ENCODE measurements at regions not wholly inside any gene's neighbourhood (a gene's known extent, or its start where the extent isn't known, plus 50 kb on each side); places are given as distances from the start of the nearest gene placed in this dataset.

DNA sequence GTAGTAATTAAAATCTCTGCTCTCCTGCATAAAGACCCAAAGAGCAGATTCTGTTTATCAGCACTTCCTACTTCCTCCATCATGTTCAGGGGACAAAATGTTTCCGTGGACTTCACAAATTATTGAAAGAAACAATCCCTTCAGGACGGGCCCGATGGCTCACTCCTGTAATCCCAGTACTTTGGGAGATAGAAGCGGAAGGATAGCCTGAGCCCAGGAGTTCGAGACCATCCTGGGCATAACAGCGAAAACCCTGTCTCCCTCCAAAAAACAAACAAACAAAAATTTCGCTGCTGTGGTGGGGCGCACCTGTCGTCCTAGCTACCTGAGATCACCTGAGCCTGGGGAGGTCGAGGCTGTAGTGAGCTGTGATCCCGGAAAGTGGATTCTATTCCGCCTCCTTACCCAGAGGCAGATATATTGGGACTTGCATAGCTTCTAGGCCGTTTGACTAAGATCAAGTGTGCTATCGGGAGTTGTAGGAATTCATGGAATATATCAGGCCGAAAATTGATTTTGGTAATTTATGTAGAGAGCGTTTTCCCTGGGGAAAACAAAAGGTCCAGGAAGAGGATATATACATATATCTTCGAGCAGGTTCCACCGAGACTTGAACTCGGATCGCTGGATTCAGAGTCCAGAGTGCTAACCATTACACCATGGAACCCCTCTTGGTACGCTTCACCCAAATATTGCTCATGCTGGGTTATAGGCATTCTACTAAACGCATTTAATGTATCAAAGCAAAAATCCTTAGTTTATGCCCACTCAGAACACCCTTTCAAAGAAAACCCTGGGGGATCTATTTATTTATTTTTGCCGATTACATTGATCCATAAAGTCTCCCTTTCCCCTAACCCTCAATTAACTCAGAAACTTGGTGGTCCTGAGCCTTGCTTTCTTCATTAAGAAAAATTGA lies 74.5 kb upstream of the ZNF184 start:
- intact Hi-C loops (cut with micrococcal nuclease) (loop anchor here (2.0 to 5.0 kb wide), 4 partner anchors 35 to 310 kb away; no protein-coding TSS in a partner anchor), dilution Hi-C loops (cut with MboI; ENCODE audit: extremely low pct_ligation_motif_present, low sequenced_read_pairs) (no loop called here)
- POLR2A ChIA-PET: no interaction called here
- Histone ChIP-seq H3K9me1 (replicated peaks; ENCODE audit: control insufficient read depth, extremely low read depth, insufficient read depth, low read length) (no peaks in the 10 kb centered on the region), H4K20me1 (replicated peaks; ENCODE audit: control insufficient read depth, extremely low read depth, insufficient read depth, low read length) (no peaks in the 10 kb centered on the region), H3K9me3 (replicated peaks; ENCODE audit: control insufficient read depth, insufficient read depth, low read length) (no peaks in the 10 kb centered on the region), H3K9ac (replicated peaks; ENCODE audit: extremely low read depth, insufficient read depth, low read length) (no peak overlapping the region), H3K27ac (ENCODE audit: insufficient read depth, low read depth, low read length) (no peak overlapping the region), H3K27me3 (ENCODE audit: control insufficient read depth in 2 of 2, insufficient read depth in 2 of 2, low read length in 2 of 2) (peaks cover 0 to 13% of the 10 kb centered on the region in 2 experiments), H3K79me2 (ENCODE audit: control insufficient read depth, insufficient read depth, low read length) (no peaks in the 10 kb centered on the region), H3K4me1 (ENCODE audit: control insufficient read depth, extremely low read depth, insufficient read depth, low read length) (peaks cover 13% of the 10 kb centered on the region), H3K36me3 (ENCODE audit: control insufficient read depth in 2 of 2, extremely low read depth in 1 of 2, insufficient read depth in 2 of 2, low read length in 2 of 2) (no peaks in the 10 kb centered on the region), H2AFZ (ENCODE audit: low read depth, low read length) (peak overlapping the region; percentile 73), H3K4me2 (ENCODE audit: insufficient read depth, low read length) (peak overlapping the region; percentile 91), H3K4me3 (replicated peaks in 1 of 3; ENCODE audit: insufficient read depth in 1 of 3, low read depth in 1 of 3, low read length in 3 of 3) (peak overlapping the region; percentile 14 to 96 (median 75))
- TF ChIP-seq, protein P1, sequence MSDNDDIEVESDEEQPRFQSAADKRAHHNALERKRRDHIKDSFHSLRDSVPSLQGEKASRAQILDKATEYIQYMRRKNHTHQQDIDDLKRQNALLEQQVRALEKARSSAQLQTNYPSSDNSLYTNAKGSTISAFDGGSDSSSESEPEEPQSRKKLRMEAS (IDR thresholded peaks at IDR 0.05; ENCODE audit: insufficient read depth, insufficient read length): no peak
- TF ChIP-seq POLR2AphosphoS5 (IDR thresholded peaks at IDR 0.05; ENCODE audit: insufficient read depth, low read depth, low read length) (no peak), MYC (IDR thresholded peaks at IDR 0.05; ENCODE audit: low read depth, low read length) (no peak), FOS (IDR thresholded peaks at IDR 0.05; ENCODE audit: borderline replicate concordance, insufficient read depth, low read length) (no peak), POLR2A (IDR thresholded peaks at IDR 0.05; ENCODE audit: low read depth, low read length) (no peak)
- BruUV-seq (replicated peaks): no TSS peak
- FAIRE-seq (peak; percentile 4), DNase-seq (ENCODE audit: low read depth, low spot score) (peak; percentile 55)
- CTCF ChIA-PET: interaction anchor here (1.0 to 2.5 kb wide), 3 partner anchors 28 to 205 kb away, joined by 8 to 11 read pairs (median 8); no protein-coding TSS in a partner anchor

DNA sequence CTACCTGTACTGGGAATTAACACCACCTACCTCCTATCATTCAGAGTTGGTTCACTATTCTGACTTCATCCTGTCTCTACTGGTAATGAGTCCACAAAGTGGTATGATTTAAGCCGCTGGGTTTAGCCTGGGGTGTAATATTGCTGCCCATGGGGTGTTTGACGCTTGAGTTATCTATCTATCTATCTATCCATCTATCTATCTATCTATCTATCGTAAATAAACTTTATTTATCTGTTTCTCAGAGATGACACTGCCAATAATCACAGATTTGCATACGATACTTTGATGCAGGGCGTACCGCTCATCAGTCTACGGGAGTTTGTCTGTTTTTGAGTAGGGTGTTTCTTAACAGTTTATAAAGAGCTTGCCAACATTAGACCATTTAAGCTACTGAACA lies 73.6 kb upstream of the ZNF184 start:
- Histone ChIP-seq H3K79me2 (ENCODE audit: control insufficient read depth, insufficient read depth, low read length) (no peaks in the 10 kb centered on the region), H3K27me3 (ENCODE audit: control insufficient read depth in 2 of 2, insufficient read depth in 2 of 2, low read length in 2 of 2) (peaks cover 0 to 13% of the 10 kb centered on the region in 2 experiments), H3K9ac (replicated peaks; ENCODE audit: extremely low read depth, insufficient read depth, low read length) (no peak overlapping the region), H2AFZ (ENCODE audit: low read depth, low read length) (no peak overlapping the region), H3K4me3 (replicated peaks in 1 of 3; ENCODE audit: insufficient read depth in 1 of 3, low read depth in 1 of 3, low read length in 3 of 3) (no peak overlapping the region), H4K20me1 (replicated peaks; ENCODE audit: control insufficient read depth, extremely low read depth, insufficient read depth, low read length) (no peaks in the 10 kb centered on the region), H3K36me3 (ENCODE audit: control insufficient read depth in 2 of 2, extremely low read depth in 1 of 2, insufficient read depth in 2 of 2, low read length in 2 of 2) (no peaks in the 10 kb centered on the region), H3K9me1 (replicated peaks; ENCODE audit: control insufficient read depth, extremely low read depth, insufficient read depth, low read length) (no peaks in the 10 kb centered on the region), H3K9me3 (replicated peaks; ENCODE audit: control insufficient read depth, insufficient read depth, low read length) (no peaks in the 10 kb centered on the region), H3K4me1 (ENCODE audit: control insufficient read depth, extremely low read depth, insufficient read depth, low read length) (peaks cover 13% of the 10 kb centered on the region), H3K4me2 (ENCODE audit: insufficient read depth, low read length) (no peak overlapping the region), H3K27ac (ENCODE audit: insufficient read depth, low read depth, low read length) (no peak overlapping the region)
- no TSS peak for BruUV-seq (replicated peaks)
- intact Hi-C loops (cut with micrococcal nuclease) (loop anchor here (2.0 to 5.0 kb wide), 4 partner anchors 36 to 309 kb away; no protein-coding TSS in a partner anchor), dilution Hi-C loops (cut with MboI; ENCODE audit: extremely low pct_ligation_motif_present, low sequenced_read_pairs) (no loop called here)
- no peak for DNase-seq (ENCODE audit: low read depth, low spot score)
- POLR2A ChIA-PET: no interaction called here
- TF ChIP-seq MYC (IDR thresholded peaks at IDR 0.05; ENCODE audit: low read depth, low read length) (no peak), JUN (IDR thresholded peaks at IDR 0.05; ENCODE audit: borderline replicate concordance, insufficient read depth, insufficient read length, low read depth) (no peak), GATA2 (IDR thresholded peaks at IDR 0.05; ENCODE audit: insufficient read depth, insufficient read length, low read depth, low read length) (no peak), POLR2A (IDR thresholded peaks at IDR 0.05; ENCODE audit: low read depth, low read length) (no peak), EZH2 (IDR thresholded peaks at IDR 0.05; ENCODE audit: borderline replicate concordance, low read depth, low read length, severe bottlenecking) (no peak), FOS (IDR thresholded peaks at IDR 0.05; ENCODE audit: borderline replicate concordance, insufficient read depth, low read length) (no peak), POLR2AphosphoS5 (IDR thresholded peaks at IDR 0.05; ENCODE audit: insufficient read depth, low read depth, low read length) (no peak)
- TF ChIP-seq, protein P1 (IDR thresholded peaks at IDR 0.05; ENCODE audit: insufficient read depth, insufficient read length): no peak
- TF ChIP-seq, protein P2, sequence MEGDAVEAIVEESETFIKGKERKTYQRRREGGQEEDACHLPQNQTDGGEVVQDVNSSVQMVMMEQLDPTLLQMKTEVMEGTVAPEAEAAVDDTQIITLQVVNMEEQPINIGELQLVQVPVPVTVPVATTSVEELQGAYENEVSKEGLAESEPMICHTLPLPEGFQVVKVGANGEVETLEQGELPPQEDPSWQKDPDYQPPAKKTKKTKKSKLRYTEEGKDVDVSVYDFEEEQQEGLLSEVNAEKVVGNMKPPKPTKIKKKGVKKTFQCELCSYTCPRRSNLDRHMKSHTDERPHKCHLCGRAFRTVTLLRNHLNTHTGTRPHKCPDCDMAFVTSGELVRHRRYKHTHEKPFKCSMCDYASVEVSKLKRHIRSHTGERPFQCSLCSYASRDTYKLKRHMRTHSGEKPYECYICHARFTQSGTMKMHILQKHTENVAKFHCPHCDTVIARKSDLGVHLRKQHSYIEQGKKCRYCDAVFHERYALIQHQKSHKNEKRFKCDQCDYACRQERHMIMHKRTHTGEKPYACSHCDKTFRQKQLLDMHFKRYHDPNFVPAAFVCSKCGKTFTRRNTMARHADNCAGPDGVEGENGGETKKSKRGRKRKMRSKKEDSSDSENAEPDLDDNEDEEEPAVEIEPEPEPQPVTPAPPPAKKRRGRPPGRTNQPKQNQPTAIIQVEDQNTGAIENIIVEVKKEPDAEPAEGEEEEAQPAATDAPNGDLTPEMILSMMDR (IDR thresholded peaks at IDR 0.05; ENCODE audit: extremely low read depth in 1 of 2, insufficient read depth in 1 of 2, low read depth in 1 of 2, low read length in 2 of 2): no peak
- FAIRE-seq: no peak
- CTCF ChIA-PET: interaction anchor here (2.5 kb wide), 1 partner anchor 206 kb away, joined by 11 read pairs; no protein-coding TSS in a partner anchor

Measured in endothelial cell of umbilical vein (primary cell).